ENCODE measurements at regions not wholly inside any gene's neighbourhood (a gene's known extent, or its start where the extent isn't known, plus 50 kb on each side); places are given as distances from the start of the nearest gene placed in this dataset.

DNA sequence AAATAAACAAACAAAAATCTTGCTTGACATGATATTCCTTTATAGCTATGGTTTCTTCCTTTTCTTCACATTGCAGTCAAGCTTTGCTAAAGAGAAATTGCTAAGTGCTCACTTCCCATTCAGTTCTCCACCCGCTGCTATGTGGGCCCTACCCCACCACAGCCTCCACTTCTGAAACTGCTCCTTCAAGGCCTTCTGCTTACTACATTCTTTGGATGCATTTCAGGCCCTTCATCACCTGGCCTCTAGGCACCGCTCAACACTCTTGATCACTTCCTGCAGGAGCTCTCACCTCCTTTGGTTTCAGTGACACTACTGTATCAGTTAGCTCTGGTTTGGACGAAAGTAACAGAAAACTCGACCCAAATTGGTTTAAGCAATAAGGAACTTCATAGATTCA, 72.4 kb downstream of the KLF5 start:
- DNase-seq: no peak

- no peak for DNase-seq
Measured at GRCh38 chr13:73129023-73129422, 70.2 kb downstream of the KLF5 start.
